Pons (tissue), 1 donor: ENCODE measurements at regions not wholly inside any gene's neighbourhood (a gene's known extent, or its start where the extent isn't known, plus 50 kb on each side); places are given as distances from the start of the nearest gene placed in this dataset.

Experiments used
- DNase-seq: peaks from one replicate; pipeline ENCODE4 v3.0.0-alpha.2; 2016; ENCODE audit warnings: low spot score

GRCh38 chr15:31263751-31264558 is 62.7 kb upstream of the KLF13 start:
- DNase-seq: peak; percentile 75

- no peak for DNase-seq
These were observed 62.0 kb upstream of the KLF13 start for GRCh38 chr15:31264559-31265089.

GRCh38 chr15:31265090-31265870 is 61.4 kb upstream of the KLF13 start:
- no peak for DNase-seq

GRCh38 chr15:31265871-31266711 is 60.5 kb upstream of the KLF13 start:
- DNase-seq: no peak

- DNase-seq: no peak
These were observed 59.9 kb upstream of the KLF13 start for GRCh38 chr15:31266712-31267111.

- no peak for DNase-seq
These were observed 59.2 kb upstream of the KLF13 start for GRCh38 chr15:31267161-31268107.

- no peak for DNase-seq
These were observed 58.5 kb upstream of the KLF13 start for GRCh38 chr15:31268108-31268501.

GRCh38 chr15:31268911-31269784 is 57.5 kb upstream of the KLF13 start:
- DNase-seq: no peak

- DNase-seq: no peak
These were observed 56.6 kb upstream of the KLF13 start for GRCh38 chr15:31269816-31270575.

GRCh38 chr15:31270767-31271166 is 55.9 kb upstream of the KLF13 start:
- DNase-seq: no peak

GRCh38 chr15:31271224-31271635 is 55.4 kb upstream of the KLF13 start:
- no peak for DNase-seq

GRCh38 chr15:31271711-31272557 is 54.7 kb upstream of the KLF13 start:
- DNase-seq: no peak

GRCh38 chr15:31272558-31273257 is 53.9 kb upstream of the KLF13 start:
- DNase-seq: peak; percentile 70

- DNase-seq: no peak
These were observed 53.2 kb upstream of the KLF13 start for GRCh38 chr15:31273258-31273941.

- no peak for DNase-seq
These were observed 51.9 kb upstream of the KLF13 start for GRCh38 chr15:31274496-31275330.
